ENCODE measurements at regions not wholly inside any gene's neighbourhood (a gene's known extent, or its start where the extent isn't known, plus 50 kb on each side); places are given as distances from the start of the nearest gene placed in this dataset.

DNA sequence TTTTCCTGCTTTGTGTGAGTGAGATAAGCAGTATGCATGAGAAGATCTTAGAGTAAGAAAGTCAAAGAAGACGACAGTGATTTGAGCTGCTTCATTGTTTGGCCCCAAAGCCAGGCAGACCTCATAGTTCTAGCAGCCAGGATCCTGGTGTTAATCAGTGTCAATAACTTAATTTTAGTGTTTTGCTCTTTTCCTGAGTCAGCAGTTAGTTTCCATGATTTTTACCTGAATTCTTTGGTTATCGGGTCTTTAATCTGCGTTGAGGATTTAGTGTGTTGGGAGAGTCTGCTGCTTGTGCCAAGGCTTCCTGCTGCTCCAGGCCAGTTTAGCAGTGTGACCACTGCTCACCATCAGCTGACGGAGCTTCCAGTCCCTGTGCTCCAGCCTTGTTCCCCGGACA is 241.6 kb upstream of the SOX5 start:
- TF ChIP-seq CEBPB (IDR thresholded peaks at IDR 0.05) (no peak), CTCF (IDR thresholded peaks at IDR 0.05) (no peak)
